ENCODE measurements at regions not wholly inside any gene's neighbourhood (a gene's known extent, or its start where the extent isn't known, plus 50 kb on each side); places are given as distances from the start of the nearest gene placed in this dataset.

GRCh38 chr6:156509496-156509895, 267.7 kb upstream of the ARID1B start:
- DNase-seq = no peak

DNA sequence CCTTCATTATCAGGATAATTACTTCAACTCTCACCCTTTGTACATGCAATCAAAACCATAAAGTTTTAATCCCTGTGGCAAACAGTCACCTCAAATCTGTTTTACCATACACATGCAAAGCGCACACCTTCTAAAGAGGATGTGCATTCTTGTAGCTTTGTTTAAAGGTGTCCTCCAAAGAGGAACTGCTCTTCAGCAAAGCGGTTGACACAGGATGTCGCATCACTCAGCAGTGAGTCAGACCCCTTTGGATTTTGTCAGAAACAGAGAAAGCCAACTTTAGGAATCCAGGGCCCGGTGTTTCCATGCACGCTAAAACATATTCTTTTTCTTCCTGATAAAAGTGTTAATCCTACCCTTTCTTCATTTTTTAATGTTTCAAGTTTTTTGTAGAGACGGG, 268.3 kb upstream of the ARID1B start:
- DNase-seq = no peak

GRCh38 chr6:156508126-156508525, 269.1 kb upstream of the ARID1B start:
- DNase-seq = no peak

DNA sequence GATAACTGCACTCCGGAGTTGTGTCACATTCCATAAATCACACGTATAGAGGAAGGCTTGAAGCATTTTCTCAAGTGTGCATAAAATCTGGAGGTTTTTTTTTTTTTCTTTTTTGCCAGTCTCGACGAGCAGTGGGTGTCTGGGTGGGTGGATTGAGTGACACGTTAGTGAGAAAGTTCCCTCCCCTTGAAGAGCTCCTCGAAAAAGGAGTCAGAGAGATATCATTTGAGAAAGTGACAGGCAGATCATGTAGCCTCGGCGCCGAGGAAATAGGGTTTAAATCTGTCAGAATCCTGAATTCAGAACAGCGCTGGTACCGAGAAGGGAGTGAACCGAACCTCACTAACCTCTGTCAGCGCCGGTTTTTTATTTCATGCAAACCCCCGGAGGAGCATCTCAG, 269.5 kb upstream of the ARID1B start:
- no peak for DNase-seq

DNA sequence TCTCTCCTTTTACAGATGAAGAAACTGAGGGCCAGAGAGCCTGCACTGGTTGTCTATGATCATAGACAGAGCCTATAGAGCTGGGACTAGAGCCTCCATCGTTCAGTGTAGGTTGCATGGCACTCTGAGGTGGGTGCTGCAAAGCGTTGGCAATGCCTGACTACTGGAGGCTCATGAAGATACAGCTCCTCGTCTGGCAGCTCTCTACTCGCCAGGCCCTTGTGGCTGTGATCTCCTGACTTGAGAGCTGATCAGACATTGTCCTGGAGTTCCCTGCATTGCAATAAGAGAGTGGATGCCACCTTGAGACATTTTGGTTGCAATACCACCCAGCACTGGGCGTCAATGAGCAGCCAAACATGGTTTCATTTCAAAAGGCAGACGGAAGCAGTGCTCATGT, 270.1 kb upstream of the ARID1B start:
- no peak for DNase-seq

GRCh38 chr6:156502969-156503504, 274.1 kb upstream of the ARID1B start:
- no peak for DNase-seq

DNA sequence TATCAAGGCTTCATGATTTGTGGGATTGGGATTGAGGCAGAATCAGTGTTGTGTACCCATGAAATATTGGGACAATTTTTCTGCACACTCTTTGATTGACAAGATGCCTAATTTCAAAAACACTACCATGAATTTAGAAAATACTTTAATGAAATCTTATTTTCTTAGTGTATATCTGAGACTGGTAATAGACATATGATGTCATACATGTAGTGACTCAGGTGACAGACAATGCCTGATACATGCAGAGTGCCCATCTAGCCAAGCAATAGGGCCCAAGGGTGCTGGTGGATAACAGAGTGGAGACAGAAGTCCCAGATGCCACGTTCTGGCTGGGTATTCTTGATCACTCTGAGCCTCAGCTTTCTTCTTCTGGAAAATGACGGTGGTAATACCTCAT, 279.6 kb upstream of the ARID1B start:
- no peak for DNase-seq

DNA sequence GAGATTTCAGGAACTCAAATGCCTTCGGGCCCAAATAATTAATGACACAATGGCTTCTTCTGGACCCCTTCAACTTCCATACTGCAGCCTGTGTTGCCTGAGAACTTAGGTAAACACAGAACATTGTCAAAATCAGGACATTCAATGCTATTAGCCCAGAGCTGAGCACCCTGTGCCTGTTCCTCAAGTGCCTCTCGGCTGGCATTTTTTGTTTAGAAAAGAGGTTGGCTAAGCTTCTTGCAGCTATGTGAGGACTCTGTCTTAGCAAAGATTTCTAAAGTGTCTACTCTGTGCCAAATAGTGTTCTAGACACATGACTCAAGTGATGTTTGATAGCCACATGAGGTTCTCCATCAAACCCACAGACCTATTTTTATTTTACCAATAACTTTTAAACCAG, 289.3 kb upstream of the ARID1B start:
- DNase-seq = no peak

DNA sequence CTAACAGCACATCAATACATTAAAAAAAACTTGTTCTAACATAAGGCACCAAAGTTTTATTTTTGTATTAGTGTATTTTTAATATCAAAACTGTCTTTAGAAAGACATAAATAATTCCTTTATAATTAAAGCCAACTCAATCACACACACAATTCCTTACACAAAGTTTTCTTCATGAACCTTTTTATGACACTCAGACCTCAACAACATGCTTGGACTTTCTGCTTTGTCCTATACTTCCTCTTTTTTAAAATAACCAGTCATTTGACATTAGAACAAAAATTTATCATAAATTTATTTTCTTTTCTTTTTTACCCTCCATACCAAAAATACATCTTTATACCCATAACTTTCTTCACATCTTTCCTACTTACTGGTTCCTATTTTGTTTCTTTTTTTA, 292.0 kb upstream of the ARID1B start:
- DNase-seq = no peak

DNA sequence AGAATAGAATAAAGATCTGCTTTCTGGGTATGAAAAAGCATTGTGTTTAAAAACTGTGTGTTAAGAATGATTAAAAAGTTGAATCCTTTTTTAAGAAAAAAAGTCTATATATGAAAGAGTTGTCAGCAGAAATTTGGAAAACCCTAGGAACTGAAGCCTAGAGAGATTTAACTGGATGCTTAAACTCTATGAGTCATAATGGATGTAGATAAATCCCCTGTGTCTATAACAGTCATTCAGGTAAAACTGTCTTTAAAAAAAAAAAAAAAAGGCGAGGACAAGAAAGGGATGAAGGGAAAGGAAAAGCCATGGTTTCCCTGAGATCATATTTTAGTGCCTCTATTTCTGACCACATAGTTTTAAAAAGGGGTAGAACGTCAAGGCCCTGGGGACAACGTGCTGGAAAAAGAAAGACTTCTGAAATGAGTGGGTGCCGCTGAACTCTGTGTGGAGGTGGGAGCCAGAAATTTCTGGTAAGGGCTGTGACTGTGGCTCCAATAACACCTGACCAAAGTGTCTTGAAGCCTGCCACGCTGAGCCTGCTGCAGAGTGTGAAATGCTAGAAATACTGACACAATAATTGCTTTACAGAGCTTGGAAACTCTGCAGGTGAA, 302.6 kb upstream of the ARID1B start:
- DNase-seq = no peak

DNA sequence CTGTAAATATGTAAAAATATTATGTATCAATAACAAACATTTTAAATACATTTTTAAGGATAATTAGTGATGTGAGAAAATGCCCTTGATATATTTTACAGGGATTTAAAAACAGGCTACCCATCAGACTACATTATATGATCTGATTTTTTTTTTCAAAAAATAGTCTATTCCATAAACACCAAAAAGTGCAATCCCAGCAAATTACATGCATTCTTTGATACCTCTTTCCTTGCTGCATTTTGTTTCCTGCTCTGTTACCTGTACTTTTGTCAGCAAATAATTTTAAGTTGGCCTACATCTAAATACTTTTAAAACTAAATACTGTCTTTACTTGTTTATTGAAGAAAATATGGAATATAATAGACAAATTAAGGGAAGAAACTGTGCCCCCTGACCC, 306.2 kb upstream of the ARID1B start:
- no peak for DNase-seq

- no peak for DNase-seq
These were observed 312.9 kb upstream of the ARID1B start for GRCh38 chr6:156464100-156464878.

DNA sequence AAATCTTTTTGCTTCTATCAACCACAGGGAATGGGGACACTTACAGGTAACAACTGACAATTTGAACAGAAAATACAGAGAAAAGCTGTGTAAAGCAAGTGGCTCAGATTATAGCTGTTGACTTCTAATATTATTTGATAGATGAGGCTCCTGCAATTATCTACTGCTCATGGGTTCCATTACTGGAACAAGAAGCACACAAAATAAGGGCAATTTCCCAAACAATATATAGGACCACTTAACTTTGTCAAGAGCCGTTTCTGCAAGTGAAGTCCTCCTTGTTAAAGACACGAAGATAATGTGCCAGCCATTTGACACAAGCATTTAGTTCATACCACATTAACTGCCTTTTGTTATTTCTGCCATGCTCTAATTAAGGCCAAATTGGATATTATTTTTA, 315.5 kb upstream of the ARID1B start:
- no peak for DNase-seq

- no peak for DNase-seq
These were observed 319.6 kb upstream of the ARID1B start for GRCh38 chr6:156457601-156458000.

GRCh38 chr6:156455847-156456246, 321.3 kb upstream of the ARID1B start:
- DNase-seq = no peak

GRCh38 chr6:156454867-156455266, 322.3 kb upstream of the ARID1B start:
- no peak for DNase-seq

DNA sequence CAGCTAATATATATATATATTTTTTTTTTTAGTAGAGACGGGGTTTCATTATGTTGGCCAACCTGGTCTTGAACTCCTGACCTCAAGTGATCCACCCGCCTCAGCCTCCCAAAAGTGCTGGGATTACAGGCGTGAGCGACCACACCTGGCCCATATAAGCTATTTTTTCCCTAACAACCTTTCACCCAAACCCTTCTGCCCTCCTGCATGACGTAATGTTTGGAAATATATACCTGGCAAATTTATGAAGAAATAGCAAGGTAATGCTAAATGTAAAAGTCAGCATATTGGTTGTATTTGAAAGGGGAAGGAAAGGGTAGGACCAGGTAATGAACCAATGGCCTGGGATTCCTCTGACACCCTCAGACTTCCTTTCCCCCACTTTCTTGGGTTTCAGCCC, 325.5 kb upstream of the ARID1B start:
- DNase-seq = no peak

DNA sequence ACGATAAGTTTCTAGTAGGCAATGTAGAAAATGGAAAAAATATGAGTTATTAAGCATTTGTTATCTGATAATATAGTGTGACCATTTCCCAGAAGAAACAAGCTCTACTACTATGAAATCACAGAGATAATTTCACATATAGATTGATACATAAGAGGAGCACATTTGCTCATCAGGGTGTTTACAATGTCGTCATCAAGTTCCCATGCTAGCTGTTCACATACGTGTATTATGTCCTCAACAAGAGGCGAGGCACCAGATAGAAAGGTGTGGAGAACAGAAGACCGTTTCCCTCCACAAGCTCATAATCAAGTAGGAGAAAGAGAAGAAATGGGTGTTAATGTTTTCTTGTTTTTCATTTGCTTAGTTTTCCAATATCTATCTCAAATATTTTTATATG, 326.1 kb upstream of the ARID1B start:
- no peak for DNase-seq

DNA sequence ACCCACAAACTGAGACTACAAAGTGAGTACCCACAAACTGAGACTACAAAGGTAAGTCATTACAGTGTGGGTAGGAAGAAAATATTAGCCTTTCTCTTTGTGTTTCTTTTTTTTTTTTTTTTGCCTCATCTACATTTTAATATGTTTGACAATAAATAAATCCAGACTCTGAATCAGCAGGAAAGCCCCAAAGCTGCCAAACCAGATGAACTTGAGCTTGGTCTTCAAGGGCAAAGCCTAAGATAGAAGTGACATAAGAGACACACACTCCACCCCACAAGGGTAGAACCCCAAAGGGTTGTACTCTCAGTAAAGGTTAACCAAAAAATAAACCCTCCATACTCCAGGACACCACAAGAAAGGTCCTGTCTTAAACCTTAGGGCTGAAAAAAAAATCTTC, 326.8 kb upstream of the ARID1B start:
- no peak for DNase-seq

- DNase-seq = no peak
These were observed 327.6 kb upstream of the ARID1B start for GRCh38 chr6:156449569-156449968.

GRCh38 chr6:156449128-156449527, 328.1 kb upstream of the ARID1B start:
- DNase-seq = no peak

GRCh38 chr6:156448579-156448978, 328.6 kb upstream of the ARID1B start:
- no peak for DNase-seq

DNA sequence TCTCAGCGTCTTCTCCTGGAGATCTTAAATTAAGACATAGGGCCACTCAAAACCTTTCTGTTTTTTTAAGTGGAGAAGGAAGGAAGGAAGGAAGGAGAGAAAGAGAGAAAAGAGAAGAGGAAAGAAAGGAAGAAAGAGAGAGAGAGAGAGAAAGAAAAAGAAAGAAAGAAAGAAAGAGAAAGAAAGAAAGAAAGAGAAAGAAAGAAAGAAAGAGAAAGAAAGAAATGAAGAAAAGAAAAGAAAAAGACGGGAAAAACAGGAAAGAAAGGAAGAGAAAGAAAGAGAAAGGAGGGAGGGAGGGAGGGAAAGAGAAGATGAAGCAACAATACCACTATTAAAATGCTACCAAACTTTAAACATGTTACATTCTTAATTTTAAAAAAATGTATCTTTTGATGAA, 336.5 kb upstream of the ARID1B start:
- DNase-seq = no peak

DNA sequence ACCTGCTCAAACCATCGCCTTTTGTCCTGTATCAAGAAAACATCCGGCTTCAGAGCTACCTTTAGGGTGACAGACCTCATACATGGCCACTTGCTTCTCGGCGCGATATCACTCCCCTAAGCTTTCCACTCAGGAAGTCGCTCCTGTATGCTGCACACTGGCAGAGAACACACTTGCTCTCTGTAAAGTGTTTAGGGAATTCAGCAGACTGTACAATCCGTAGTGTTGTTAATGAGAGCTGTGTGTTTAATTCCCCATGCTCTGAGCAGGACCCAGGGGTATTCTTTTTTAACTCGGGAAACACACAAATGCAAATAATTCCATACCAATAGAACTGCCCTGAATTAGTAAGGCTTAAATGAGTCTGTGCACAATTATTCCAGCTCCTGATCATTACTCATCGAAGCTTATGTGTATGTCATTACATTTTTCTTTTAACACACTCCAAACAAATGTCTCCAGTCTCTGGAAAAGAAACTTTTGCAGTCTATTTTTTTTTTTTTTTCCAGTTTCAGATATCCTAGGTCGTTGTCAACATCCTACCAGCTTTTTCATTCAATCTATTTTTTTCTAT, 338.7 kb upstream of the ARID1B start:
- DNase-seq = no peak
